ENCODE measurements at regions not wholly inside any gene's neighbourhood (a gene's known extent, or its start where the extent isn't known, plus 50 kb on each side); places are given as distances from the start of the nearest gene placed in this dataset.

DNA sequence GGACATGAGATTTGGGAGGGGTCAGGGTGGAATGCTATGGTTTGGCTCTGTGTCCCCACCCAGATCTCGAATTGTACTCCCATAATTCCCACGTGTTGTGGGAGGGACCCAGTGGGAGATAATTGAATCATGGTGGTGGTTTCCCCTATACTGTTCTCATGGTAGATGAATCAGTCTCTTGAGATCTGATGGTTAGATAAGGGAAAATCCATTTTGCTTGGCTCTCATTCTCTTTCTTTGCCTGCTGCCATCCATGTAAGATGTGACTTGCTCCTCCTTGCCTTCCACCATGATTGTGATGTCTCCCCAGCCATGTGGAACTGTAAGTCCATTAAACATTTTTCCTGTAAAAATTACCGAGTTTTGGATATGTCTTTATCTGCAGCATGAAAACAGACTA is 80.9 kb upstream of the GALNT5 start:
- Mint-ChIP-seq H3K36me3 (ENCODE audit: low read depth) (no peaks in the 10 kb centered on the region), H3K27me3 (ENCODE audit: low read depth) (no peaks in the 10 kb centered on the region), H3K9me3 (ENCODE audit: low read depth) (no peaks in the 10 kb centered on the region), H3K4me3 (ENCODE audit: unreplicated experiment) (no peak overlapping the region), H3K27ac (ENCODE audit: unreplicated experiment) (no peak overlapping the region), H3K4me1 (ENCODE audit: low read depth) (peaks cover 18% of the 10 kb centered on the region)
- DNase-seq (ENCODE audit: low spot score) = no peak
- TF ChIP-seq CTCF (IDR thresholded peaks at IDR 0.05) = no peak

GRCh38 chr2:157178874-157179273 is 78.6 kb upstream of the GALNT5 start:
- Mint-ChIP-seq H3K4me1 (ENCODE audit: low read depth) (peaks cover 17% of the 10 kb centered on the region), H3K4me3 (ENCODE audit: unreplicated experiment) (no peak overlapping the region), H3K36me3 (ENCODE audit: low read depth) (no peaks in the 10 kb centered on the region), H3K27ac (ENCODE audit: unreplicated experiment) (no peak overlapping the region), H3K9me3 (ENCODE audit: low read depth) (no peaks in the 10 kb centered on the region), H3K27me3 (ENCODE audit: low read depth) (no peaks in the 10 kb centered on the region)
- DNase-seq (ENCODE audit: low spot score) = no peak
- peak; percentile 17 for TF ChIP-seq CTCF (IDR thresholded peaks at IDR 0.05)

GRCh38 chr2:157179324-157180105 is 78.0 kb upstream of the GALNT5 start:
- TF ChIP-seq CTCF (IDR thresholded peaks at IDR 0.05) = no peak
- Mint-ChIP-seq H3K27me3 (ENCODE audit: low read depth) (no peaks in the 10 kb centered on the region), H3K9me3 (ENCODE audit: low read depth) (no peaks in the 10 kb centered on the region), H3K36me3 (ENCODE audit: low read depth) (no peaks in the 10 kb centered on the region), H3K4me3 (ENCODE audit: unreplicated experiment) (no peak overlapping the region), H3K4me1 (ENCODE audit: low read depth) (peaks cover 11% of the 10 kb centered on the region), H3K27ac (ENCODE audit: unreplicated experiment) (no peak overlapping the region)
- DNase-seq (ENCODE audit: low spot score) = no peak

DNA sequence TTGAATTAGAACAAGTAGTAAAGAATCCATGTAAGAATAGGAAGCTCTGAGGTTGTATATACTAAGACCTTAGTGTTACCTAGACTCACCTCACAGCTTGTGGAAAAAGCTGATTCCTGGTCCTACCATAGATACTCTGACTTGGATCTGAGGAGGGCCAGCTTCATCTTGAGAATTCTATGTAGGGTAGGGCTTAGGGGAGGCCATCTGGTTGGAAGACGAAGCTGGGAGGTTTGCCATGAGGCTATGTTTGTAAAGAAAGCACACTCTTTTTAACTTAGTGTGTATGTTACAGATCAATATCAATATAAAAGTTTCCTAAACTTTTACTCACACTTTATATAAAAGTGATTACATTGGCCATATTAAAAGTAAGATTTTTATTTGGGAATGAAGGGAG is 77.1 kb upstream of the GALNT5 start:
- Mint-ChIP-seq H3K27me3 (ENCODE audit: low read depth) (no peaks in the 10 kb centered on the region), H3K27ac (ENCODE audit: unreplicated experiment) (no peak overlapping the region), H3K36me3 (ENCODE audit: low read depth) (no peaks in the 10 kb centered on the region), H3K4me1 (ENCODE audit: low read depth) (peaks cover 11% of the 10 kb centered on the region), H3K9me3 (ENCODE audit: low read depth) (no peaks in the 10 kb centered on the region), H3K4me3 (ENCODE audit: unreplicated experiment) (no peak overlapping the region)
- DNase-seq (ENCODE audit: low spot score) = no peak
- no peak for TF ChIP-seq CTCF (IDR thresholded peaks at IDR 0.05)

GRCh38 chr2:157181234-157181633 is 76.3 kb upstream of the GALNT5 start:
- Mint-ChIP-seq H3K36me3 (ENCODE audit: low read depth) (no peaks in the 10 kb centered on the region), H3K4me1 (ENCODE audit: low read depth) (peaks cover 11% of the 10 kb centered on the region), H3K9me3 (ENCODE audit: low read depth) (no peaks in the 10 kb centered on the region), H3K27me3 (ENCODE audit: low read depth) (no peaks in the 10 kb centered on the region), H3K4me3 (ENCODE audit: unreplicated experiment) (no peak overlapping the region), H3K27ac (ENCODE audit: unreplicated experiment) (no peak overlapping the region)
- TF ChIP-seq CTCF (IDR thresholded peaks at IDR 0.05) = no peak
- DNase-seq (ENCODE audit: low spot score) = no peak
